H9 (cell line): ENCODE measurements at regions not wholly inside any gene's neighbourhood (a gene's known extent, or its start where the extent isn't known, plus 50 kb on each side); places are given as distances from the start of the nearest gene placed in this dataset.

Source experiments
- DNase-seq: peaks from one replicate; pipeline ENCODE4 v3.0.0-alpha.2; 2017
- H2AFZ ChIP-seq: one replicate; pipeline ENCODE4 v1.6.1; 2013; ENCODE audit warnings: mild to moderate bottlenecking, low read length, control low read depth, moderate library complexity
- H2AK5ac ChIP-seq: 2 replicates; pipeline ENCODE4 v1.6.1; 2013; ENCODE audit warnings: low read length, control low read depth, mixed read lengths; ENCODE audit not compliant: insufficient read length
- H2BK120ac ChIP-seq: one replicate; pipeline ENCODE4 v1.6.1; 2013; ENCODE audit warnings: low read depth, mild to moderate bottlenecking, low read length, control low read depth, inconsistent platforms; ENCODE audit not compliant: poor library complexity, severe bottlenecking
- H2BK12ac ChIP-seq: 2 replicates; pipeline ENCODE4 v1.6.1; 2013; ENCODE audit warnings: low read length, control low read depth, mixed read lengths, low read depth; ENCODE audit not compliant: insufficient read length
- H2BK15ac ChIP-seq: 2 replicates; pipeline ENCODE4 v1.6.1; 2013; ENCODE audit warnings: low read depth, low read length, control low read depth
- H2BK20ac ChIP-seq: one replicate; pipeline ENCODE4 v1.6.1; 2013; ENCODE audit warnings: low read depth, mild to moderate bottlenecking, low read length, control low read depth, inconsistent platforms; ENCODE audit not compliant: poor library complexity, severe bottlenecking
- H2BK5ac ChIP-seq: 2 replicates; pipeline ENCODE4 v1.6.1; 2013; ENCODE audit warnings: low read length, control low read depth, mixed read lengths; ENCODE audit not compliant: insufficient read length
- H3K14ac ChIP-seq: 2 replicates; pipeline ENCODE4 v1.6.1; 2013; ENCODE audit warnings: low read length, control low read depth; ENCODE audit not compliant: insufficient read depth
- H3K18ac ChIP-seq: 2 replicates; pipeline ENCODE4 v1.6.1; 2013; ENCODE audit warnings: low read depth, mild to moderate bottlenecking, mixed read lengths, low read length, control low read depth; ENCODE audit not compliant: insufficient read length
- H3K23ac ChIP-seq: 2 replicates; pipeline ENCODE4 v1.6.1; 2013; ENCODE audit warnings: low read length, control low read depth, mixed read lengths, low read depth; ENCODE audit not compliant: insufficient read length
- H3K23me2 ChIP-seq: 2 replicates; pipeline ENCODE4 v1.6.1; 2013; ENCODE audit warnings: low read depth, mild to moderate bottlenecking, mixed read lengths, low read length, control low read depth; ENCODE audit not compliant: insufficient read length, poor library complexity, severe bottlenecking
- H3K27ac ChIP-seq: 2 replicates; pipeline ENCODE4 v1.5.1; 2013; ENCODE audit warnings: low read length, control low read depth, mixed read lengths, low read depth; ENCODE audit not compliant: insufficient read length
- H3K27me3 ChIP-seq: 2 replicates; pipeline ENCODE4 v1.6.1; 2013; ENCODE audit warnings: low read length, control low read depth, inconsistent platforms; ENCODE audit not compliant: insufficient read depth
- H3K4ac ChIP-seq: 2 replicates; pipeline ENCODE4 v1.6.1; 2013; ENCODE audit warnings: low read depth, mild to moderate bottlenecking, control low read depth, inconsistent platforms, low read length, moderate library complexity
- H3K4me1 ChIP-seq: 2 replicates; pipeline ENCODE4 v1.6.1; 2013; ENCODE audit warnings: low read length, control low read depth, inconsistent platforms; ENCODE audit not compliant: insufficient read depth
- H3K4me2 ChIP-seq: 2 replicates; pipeline ENCODE4 v1.6.1; 2013; ENCODE audit warnings: low read length, control low read depth, mixed read lengths; ENCODE audit not compliant: insufficient read length, insufficient read depth
- H3K56ac ChIP-seq: 2 replicates; pipeline ENCODE4 v1.6.1; 2013; ENCODE audit warnings: low read depth, mild to moderate bottlenecking, mixed read lengths, low read length, control low read depth; ENCODE audit not compliant: insufficient read length
- H3K79me1 ChIP-seq: 2 replicates; pipeline ENCODE4 v1.6.1; 2013; ENCODE audit warnings: low read depth, mild to moderate bottlenecking, moderate library complexity, low read length, control low read depth, inconsistent platforms; ENCODE audit not compliant: insufficient read depth, poor library complexity, severe bottlenecking
- H3K79me2 ChIP-seq: 2 replicates; pipeline ENCODE4 v1.6.1; 2013; ENCODE audit warnings: low read length, control low read depth, inconsistent platforms; ENCODE audit not compliant: insufficient read depth
- H3K9ac ChIP-seq: 2 replicates; pipeline ENCODE4 v1.6.1; 2013; ENCODE audit warnings: low read length, control low read depth, mixed read lengths; ENCODE audit not compliant: insufficient read length; ENCODE audit errors: extremely low read depth
- H3K9me3 ChIP-seq: one replicate; pipeline ENCODE4 v1.6.1; 2013; ENCODE audit warnings: low read depth, low read length, inconsistent platforms; ENCODE audit not compliant: control insufficient read depth
- H3T11ph ChIP-seq: one replicate; pipeline ENCODE4 v1.6.1; 2013; ENCODE audit warnings: mild to moderate bottlenecking, low read length, control low read depth, inconsistent platforms
- H4K20me1 ChIP-seq: one replicate; pipeline ENCODE4 v1.6.1; 2013; ENCODE audit not compliant: control insufficient read depth, insufficient read length, insufficient read depth
- H4K5ac ChIP-seq: 2 replicates; pipeline ENCODE4 v1.6.1; 2013; ENCODE audit warnings: low read depth, mild to moderate bottlenecking, mixed read lengths, low read length, control low read depth; ENCODE audit not compliant: insufficient read length
- H4K8ac ChIP-seq: replicated peaks from 2 replicates; pipeline ENCODE4 v1.6.1; 2013; ENCODE audit warnings: low read length, control low read depth, mixed read lengths, low read depth; ENCODE audit not compliant: insufficient read length
- H4K91ac ChIP-seq: 2 replicates; pipeline ENCODE4 v1.6.1; 2013; ENCODE audit warnings: low read depth, mild to moderate bottlenecking, moderate library complexity, mixed read lengths, low read length, control low read depth; ENCODE audit not compliant: insufficient read length
- H3K27ac Mint-ChIP-seq, 3 experiments: 2 replicates in 2 of 3; 3 replicates in 1 of 3; pipeline ENCODE4 v1.8.0; 2020 to 2021; ENCODE audit warnings: mixed read lengths in 3 of 3, mild to moderate bottlenecking in 1 of 3, moderate library complexity in 1 of 3
- H3K27me3 Mint-ChIP-seq: 2 replicates; pipeline ENCODE4 v1.8.0; 2021; ENCODE audit warnings: low read depth, mild to moderate bottlenecking, moderate library complexity, mixed read lengths
- H3K36me3 Mint-ChIP-seq, 3 experiments: 2 replicates in 2 of 3; 3 replicates in 1 of 3; pipeline ENCODE4 v1.8.0; 2020 to 2021; ENCODE audit warnings: low read depth in 3 of 3, mixed read lengths in 3 of 3; ENCODE audit not compliant: insufficient read depth in 1 of 3
- H3K4me1 Mint-ChIP-seq, 2 experiments: 2 replicates each; pipeline ENCODE4 v1.8.0; 2020; ENCODE audit warnings: mixed read lengths in 2 of 2
- H3K4me3 Mint-ChIP-seq, 2 experiments: 2 replicates in 1 of 2; 3 replicates in 1 of 2; pipeline ENCODE4 v1.8.0; 2020 to 2021; ENCODE audit warnings: mild to moderate bottlenecking in 2 of 2, mixed read lengths in 2 of 2, moderate library complexity in 1 of 2
- H3K9me3 Mint-ChIP-seq, 2 experiments: 2 replicates in 1 of 2; 3 replicates in 1 of 2; pipeline ENCODE4 v1.8.0; 2020; ENCODE audit warnings: mild to moderate bottlenecking in 2 of 2, mixed read lengths in 2 of 2, moderate library complexity in 1 of 2
- WGBS: extraction: QIAGEN DNeasy Blood & Tissue Kit; methylation state at CpG from one replicate; pipeline ENCODE4 v1.1.7; 2013; ENCODE audit warnings: missing lambda C conversion rate, low lambda C conversion rate, mixed read lengths; ENCODE audit not compliant: insufficient read length; ENCODE audit errors: extremely low coverage; 5-methylcytosine and 5-hydroxymethylcytosine counted together
- TF ChIP-seq, protein P1 (sequence below): fragments of 200-600 bp; sonication (generic); conservative IDR thresholded peaks from 3 replicates; pipeline ENCODE4 v1.8.0; 2021; ENCODE audit warnings: antibody characterized with exemption, mild to moderate bottlenecking

DNA sequence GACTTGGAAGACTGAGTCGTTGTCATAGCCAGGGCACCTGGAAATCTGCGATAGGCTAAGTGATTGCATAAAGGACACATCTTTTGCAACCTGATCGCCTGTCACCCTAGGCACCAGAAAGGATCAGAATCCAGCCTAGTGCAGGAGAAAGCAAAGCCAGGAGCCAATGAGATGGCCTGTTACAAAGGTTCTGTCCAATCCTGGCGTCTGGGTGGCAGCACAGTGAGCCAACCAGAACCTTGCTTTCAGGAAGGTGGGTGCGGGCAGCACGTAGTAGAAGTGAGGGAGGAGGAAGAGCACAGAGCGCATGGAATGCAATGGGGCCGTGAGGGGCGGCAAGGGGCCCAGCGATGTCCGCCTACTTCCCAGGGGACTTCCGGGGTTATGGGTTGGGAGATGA is 120.4 kb upstream of the GGTLC1 start:
- no CpG with 5 or more reads among the region's 12 CpGs for WGBS
- no peaks in the 10 kb centered on the region for H4K20me1 ChIP-seq
- H3K27ac Mint-ChIP-seq: no peak overlapping the region
- H3K9me3 Mint-ChIP-seq: no peaks in the 10 kb centered on the region
- no peak overlapping the region for H2BK5ac ChIP-seq
- DNase-seq: peak; percentile 32
- H2BK120ac ChIP-seq: no peak overlapping the region
- no peak overlapping the region for H4K8ac ChIP-seq
- H2AK5ac ChIP-seq: no peak overlapping the region
- no peaks in the 10 kb centered on the region for H3K79me2 ChIP-seq
- TF ChIP-seq, protein P1, sequence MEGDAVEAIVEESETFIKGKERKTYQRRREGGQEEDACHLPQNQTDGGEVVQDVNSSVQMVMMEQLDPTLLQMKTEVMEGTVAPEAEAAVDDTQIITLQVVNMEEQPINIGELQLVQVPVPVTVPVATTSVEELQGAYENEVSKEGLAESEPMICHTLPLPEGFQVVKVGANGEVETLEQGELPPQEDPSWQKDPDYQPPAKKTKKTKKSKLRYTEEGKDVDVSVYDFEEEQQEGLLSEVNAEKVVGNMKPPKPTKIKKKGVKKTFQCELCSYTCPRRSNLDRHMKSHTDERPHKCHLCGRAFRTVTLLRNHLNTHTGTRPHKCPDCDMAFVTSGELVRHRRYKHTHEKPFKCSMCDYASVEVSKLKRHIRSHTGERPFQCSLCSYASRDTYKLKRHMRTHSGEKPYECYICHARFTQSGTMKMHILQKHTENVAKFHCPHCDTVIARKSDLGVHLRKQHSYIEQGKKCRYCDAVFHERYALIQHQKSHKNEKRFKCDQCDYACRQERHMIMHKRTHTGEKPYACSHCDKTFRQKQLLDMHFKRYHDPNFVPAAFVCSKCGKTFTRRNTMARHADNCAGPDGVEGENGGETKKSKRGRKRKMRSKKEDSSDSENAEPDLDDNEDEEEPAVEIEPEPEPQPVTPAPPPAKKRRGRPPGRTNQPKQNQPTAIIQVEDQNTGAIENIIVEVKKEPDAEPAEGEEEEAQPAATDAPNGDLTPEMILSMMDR: no peak
- H3K4ac ChIP-seq: no peak overlapping the region
- no peak overlapping the region for H2BK20ac ChIP-seq
- H2BK15ac ChIP-seq: no peak overlapping the region
- H3K27ac ChIP-seq: no peak overlapping the region
- no peaks in the 10 kb centered on the region for H3K4me1 ChIP-seq
- no peak overlapping the region for H3K18ac ChIP-seq
- H2AFZ ChIP-seq: no peak overlapping the region
- H3K9me3 ChIP-seq: no peaks in the 10 kb centered on the region
- H3K4me3 Mint-ChIP-seq: no peak overlapping the region
- H3K23me2 ChIP-seq: no peaks in the 10 kb centered on the region
- H3K23ac ChIP-seq: no peak overlapping the region
- no peak overlapping the region for H3K9ac ChIP-seq
- H3K4me1 Mint-ChIP-seq: no peaks in the 10 kb centered on the region
- no peak overlapping the region for H4K5ac ChIP-seq
- no peaks in the 10 kb centered on the region for H3K79me1 ChIP-seq
- H4K91ac ChIP-seq: no peak overlapping the region
- no peaks in the 10 kb centered on the region for H3K36me3 Mint-ChIP-seq
- H3K27me3 Mint-ChIP-seq: peaks cover 5% of the 10 kb centered on the region
- no peak overlapping the region for H3K4me2 ChIP-seq
- H3K14ac ChIP-seq: no peak overlapping the region
- H3K27me3 ChIP-seq: no peaks in the 10 kb centered on the region
- no peak overlapping the region for H2BK12ac ChIP-seq
- H3K56ac ChIP-seq: no peak overlapping the region
- no peak overlapping the region for H3T11ph ChIP-seq
